Parathyroid adenoma (tissue), 2 donors: ENCODE measurements at regions not wholly inside any gene's neighbourhood (a gene's known extent, or its start where the extent isn't known, plus 50 kb on each side); places are given as distances from the start of the nearest gene placed in this dataset.

Experiments
- H2AFZ ChIP-seq: fragments of 300-600 bp; sonication (generic); one replicate; pipeline ENCODE4 v1.7.0; 2017; ENCODE audit warnings: antibody characterized with exemption, mild to moderate bottlenecking
- H3K27ac ChIP-seq: fragments of 300-600 bp; sonication (generic); one replicate; pipeline ENCODE4 v1.7.0; 2017
- H3K27me3 ChIP-seq: fragments of 300-600 bp; sonication (generic); one replicate; pipeline ENCODE4 v1.7.0; 2017; ENCODE audit warnings: low read length; ENCODE audit not compliant: control insufficient read depth, insufficient read depth
- H3K36me3 ChIP-seq: fragments of 300-600 bp; sonication (generic); one replicate; pipeline ENCODE4 v1.7.0; 2017; ENCODE audit warnings: low read length; ENCODE audit not compliant: control insufficient read depth, insufficient read depth
- H3K4me1 ChIP-seq: fragments of 300-600 bp; sonication (generic); one replicate; pipeline ENCODE4 v1.7.0; 2017; ENCODE audit warnings: control low read depth
- H3K4me2 ChIP-seq: fragments of 300-600 bp; sonication (generic); one replicate; pipeline ENCODE4 v1.7.0; 2017; ENCODE audit warnings: low read length
- H3K4me3 ChIP-seq: fragments of 300-600 bp; sonication (generic); one replicate; pipeline ENCODE4 v1.7.0; 2017; ENCODE audit warnings: low read depth, low read length
- H3K79me2 ChIP-seq: fragments of 300-600 bp; sonication (generic); one replicate; pipeline ENCODE4 v1.7.0; 2017; ENCODE audit warnings: control low read depth
- H3K9ac ChIP-seq: fragments of 300-600 bp; sonication (generic); one replicate; pipeline ENCODE4 v1.7.0; 2017; ENCODE audit warnings: mild to moderate bottlenecking
- H3K9me3 ChIP-seq: fragments of 300-600 bp; sonication (generic); one replicate; pipeline ENCODE4 v1.7.0; 2017; ENCODE audit warnings: low read length; ENCODE audit not compliant: control insufficient read depth
- TF ChIP-seq, protein P1 (sequence below): fragments of 300-600 bp; sonication (generic); IDR thresholded peaks from one replicate; pipeline ENCODE4 v1.7.0; 2017; ENCODE audit warnings: antibody characterized with exemption, mild to moderate bottlenecking
- donor health status: primary hyperparathyroidism.

DNA sequence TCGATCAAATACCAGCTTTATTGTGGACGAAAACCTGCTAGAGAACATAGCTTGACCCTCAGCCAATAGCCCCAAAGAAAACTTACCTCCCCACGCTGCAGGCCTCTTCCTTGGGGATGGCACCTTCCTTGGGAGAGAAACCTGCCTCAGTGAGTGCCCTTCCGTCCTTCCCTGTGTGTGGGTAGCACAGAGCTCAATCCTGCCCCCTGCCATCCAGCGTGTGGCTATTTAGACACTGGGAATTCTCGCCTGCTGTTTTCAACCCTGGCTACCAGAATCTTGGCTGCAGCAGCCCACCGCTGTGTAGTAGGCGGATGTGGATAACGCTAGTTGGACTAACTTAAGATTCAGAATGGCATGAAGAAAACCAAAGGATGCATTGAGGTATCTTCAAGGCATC, 238.2 kb downstream of the TEX36 start:
- no peaks in the 10 kb centered on the region for H3K27me3 ChIP-seq
- TF ChIP-seq, protein P1, sequence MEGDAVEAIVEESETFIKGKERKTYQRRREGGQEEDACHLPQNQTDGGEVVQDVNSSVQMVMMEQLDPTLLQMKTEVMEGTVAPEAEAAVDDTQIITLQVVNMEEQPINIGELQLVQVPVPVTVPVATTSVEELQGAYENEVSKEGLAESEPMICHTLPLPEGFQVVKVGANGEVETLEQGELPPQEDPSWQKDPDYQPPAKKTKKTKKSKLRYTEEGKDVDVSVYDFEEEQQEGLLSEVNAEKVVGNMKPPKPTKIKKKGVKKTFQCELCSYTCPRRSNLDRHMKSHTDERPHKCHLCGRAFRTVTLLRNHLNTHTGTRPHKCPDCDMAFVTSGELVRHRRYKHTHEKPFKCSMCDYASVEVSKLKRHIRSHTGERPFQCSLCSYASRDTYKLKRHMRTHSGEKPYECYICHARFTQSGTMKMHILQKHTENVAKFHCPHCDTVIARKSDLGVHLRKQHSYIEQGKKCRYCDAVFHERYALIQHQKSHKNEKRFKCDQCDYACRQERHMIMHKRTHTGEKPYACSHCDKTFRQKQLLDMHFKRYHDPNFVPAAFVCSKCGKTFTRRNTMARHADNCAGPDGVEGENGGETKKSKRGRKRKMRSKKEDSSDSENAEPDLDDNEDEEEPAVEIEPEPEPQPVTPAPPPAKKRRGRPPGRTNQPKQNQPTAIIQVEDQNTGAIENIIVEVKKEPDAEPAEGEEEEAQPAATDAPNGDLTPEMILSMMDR: no peak
- H2AFZ ChIP-seq: no peak overlapping the region

DNA sequence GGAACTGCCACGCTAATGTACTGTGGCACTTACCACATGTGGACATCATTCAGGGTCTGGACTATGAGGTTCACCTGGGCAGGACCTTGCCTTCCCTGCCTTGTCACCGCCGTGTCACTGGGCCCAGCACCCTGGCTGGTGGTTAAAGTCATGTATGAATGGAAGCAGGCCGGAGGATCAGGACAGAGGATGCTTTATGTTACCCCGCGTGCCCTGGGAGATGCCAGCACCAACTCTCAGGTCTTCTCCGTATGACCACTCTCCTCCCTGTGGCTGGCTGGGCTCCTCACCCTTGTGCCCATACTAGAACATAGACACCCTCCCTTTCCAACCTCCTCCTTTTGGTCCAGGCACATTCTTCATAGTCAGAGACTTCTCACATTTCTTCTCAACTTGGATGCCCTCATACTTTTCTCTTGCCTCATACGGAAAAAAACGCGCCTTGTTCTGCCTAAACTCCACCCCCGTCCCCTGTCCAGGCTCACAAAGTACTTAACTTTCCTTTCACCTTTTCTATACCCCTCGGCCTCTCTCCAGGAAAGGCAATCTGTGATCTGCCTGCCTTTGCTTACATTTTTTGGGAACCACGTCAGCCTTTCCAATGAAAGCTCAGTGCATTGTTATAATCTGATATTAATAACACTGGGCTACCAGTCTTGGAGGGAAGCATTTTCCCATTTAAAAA, 240.0 kb downstream of the TEX36 start:
- Histone ChIP-seq H3K27me3 (no peaks in the 10 kb centered on the region), H3K4me1 (no peaks in the 10 kb centered on the region), H2AFZ (no peak overlapping the region), H3K4me2 (no peak overlapping the region), H3K4me3 (no peak overlapping the region), H3K9ac (no peak overlapping the region), H3K79me2 (no peaks in the 10 kb centered on the region), H3K9me3 (no peaks in the 10 kb centered on the region), H3K36me3 (no peaks in the 10 kb centered on the region), H3K27ac (no peak overlapping the region)
- TF ChIP-seq, protein P1: no peak

More for the DNA sequence above, 238.2 kb downstream of the TEX36 start:
- Histone ChIP-seq H3K4me3 (no peak overlapping the region), H3K4me2 (no peak overlapping the region), H3K79me2 (no peaks in the 10 kb centered on the region), H3K4me1 (no peaks in the 10 kb centered on the region), H3K9ac (no peak overlapping the region), H3K9me3 (no peaks in the 10 kb centered on the region), H3K36me3 (no peaks in the 10 kb centered on the region), H3K27ac (no peak overlapping the region)

DNA sequence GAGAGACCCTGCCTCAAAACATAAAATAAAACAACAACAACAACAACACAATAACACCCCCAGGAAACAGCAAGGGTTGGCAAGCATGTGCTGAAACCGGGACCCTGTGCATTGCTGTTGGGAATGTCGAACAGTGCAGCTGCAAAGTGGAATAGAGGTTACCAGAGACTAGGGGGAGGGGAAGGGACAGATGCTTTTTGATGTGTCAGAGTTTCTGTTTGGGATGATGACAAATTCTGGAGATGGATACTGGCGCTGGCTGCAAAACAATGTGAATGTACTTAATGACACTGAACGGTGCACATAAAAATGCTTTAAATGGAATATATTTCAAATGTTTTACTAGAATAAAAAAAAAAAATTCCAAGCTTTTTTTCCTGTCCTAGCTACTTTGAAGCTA, 241.8 kb downstream of the TEX36 start:
- H2AFZ ChIP-seq: no peak overlapping the region
- TF ChIP-seq, protein P1: no peak
- no peak overlapping the region for H3K4me2 ChIP-seq
- H3K9ac ChIP-seq: no peak overlapping the region
- H3K27ac ChIP-seq: no peak overlapping the region
- no peak overlapping the region for H3K4me3 ChIP-seq
- H3K9me3 ChIP-seq: no peaks in the 10 kb centered on the region
- no peaks in the 10 kb centered on the region for H3K4me1 ChIP-seq
- no peaks in the 10 kb centered on the region for H3K36me3 ChIP-seq
- no peaks in the 10 kb centered on the region for H3K79me2 ChIP-seq
- H3K27me3 ChIP-seq: no peaks in the 10 kb centered on the region

DNA sequence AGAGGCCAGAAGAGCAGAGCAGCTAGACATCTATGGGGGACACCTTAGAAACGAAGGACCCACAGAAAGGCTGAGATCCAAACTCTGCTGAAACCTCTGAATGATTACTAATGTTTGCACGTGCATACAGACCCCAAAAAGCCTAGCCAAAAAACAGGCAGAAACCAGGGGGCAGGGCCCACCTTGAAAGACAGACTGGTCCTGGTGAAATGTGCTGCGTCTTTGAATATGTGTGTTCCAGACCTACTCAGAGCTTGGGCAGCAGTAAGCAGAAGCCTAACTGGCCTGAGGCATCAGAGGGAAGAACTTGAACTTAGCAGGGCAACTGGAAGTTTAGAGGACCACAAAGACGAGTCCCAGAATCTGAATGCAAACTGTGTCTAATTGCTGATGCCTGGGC, 251.8 kb downstream of the TEX36 start:
- H3K27ac ChIP-seq: no peak overlapping the region
- TF ChIP-seq, protein P1: no peak
- H3K4me1 ChIP-seq: no peaks in the 10 kb centered on the region
- no peak overlapping the region for H3K4me3 ChIP-seq
- no peak overlapping the region for H2AFZ ChIP-seq
- no peaks in the 10 kb centered on the region for H3K9me3 ChIP-seq
- H3K4me2 ChIP-seq: no peak overlapping the region
- H3K27me3 ChIP-seq: no peaks in the 10 kb centered on the region
- H3K9ac ChIP-seq: no peak overlapping the region
- no peaks in the 10 kb centered on the region for H3K79me2 ChIP-seq
- no peaks in the 10 kb centered on the region for H3K36me3 ChIP-seq

DNA sequence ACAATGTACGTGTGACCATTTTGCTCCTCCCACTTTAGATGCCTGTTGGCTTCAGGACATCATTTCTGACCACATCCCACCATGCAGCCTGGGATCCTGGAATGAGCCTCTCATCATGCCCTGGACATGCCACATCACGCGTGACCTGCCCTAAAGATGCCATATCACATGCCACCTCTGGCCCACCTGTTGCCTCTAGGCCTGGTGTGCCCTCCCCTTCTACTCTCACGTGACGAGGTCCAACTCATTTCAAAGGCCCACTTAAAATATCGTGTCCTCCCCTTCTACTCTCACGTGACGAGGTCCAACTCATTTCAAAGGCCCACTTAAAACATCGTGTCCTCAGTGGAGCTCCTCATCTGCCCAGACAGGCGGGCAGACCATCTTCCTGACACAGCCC, 254.9 kb downstream of the TEX36 start:
- Histone ChIP-seq H3K4me3 (no peak overlapping the region), H3K9me3 (no peaks in the 10 kb centered on the region)

More for the DNA sequence above, 254.9 kb downstream of the TEX36 start:
- Histone ChIP-seq H3K36me3 (no peaks in the 10 kb centered on the region), H3K79me2 (no peaks in the 10 kb centered on the region), H3K4me2 (no peak overlapping the region), H2AFZ (no peak overlapping the region), H3K4me1 (no peaks in the 10 kb centered on the region), H3K27me3 (no peaks in the 10 kb centered on the region), H3K27ac (no peak overlapping the region), H3K9ac (no peak overlapping the region)
- TF ChIP-seq, protein P1: no peak
